ENCODE measurements at regions not wholly inside any gene's neighbourhood (a gene's known extent, or its start where the extent isn't known, plus 50 kb on each side); places are given as distances from the start of the nearest gene placed in this dataset.

- ChIA-PET RAD21 (ENCODE audit: low non-redundant PET in 1 of 2, low total read pairs in 2 of 2, uncharacterized antibody in 2 of 2, unreplicated experiment in 2 of 2) (no interaction called here), CTCF (interaction anchor here (0.6 to 2.6 kb wide), 4 partner anchors 9 to 953 kb away, joined by 3 to 8 read pairs (median 6); no protein-coding TSS in a partner anchor), POLR2A (no interaction called here)
- Histone ChIP-seq H3K36me3 (ENCODE audit: control insufficient read depth in 1 of 2, insufficient read depth in 2 of 2, low read length in 2 of 2) (no peaks in the 10 kb centered on the region), H3K4me2 (ENCODE audit: low read length) (no peak overlapping the region), H3K4me3 (replicated peaks in 1 of 2; ENCODE audit: low read depth in 1 of 2, low read length in 2 of 2) (no peak overlapping the region), H3K27me3 (ENCODE audit: insufficient read depth, low read length) (no peaks in the 10 kb centered on the region), H3K9me2 (ENCODE audit: insufficient read depth) (no peaks in the 10 kb centered on the region), H3K27ac (ENCODE audit: low read depth, low read length) (no peak overlapping the region), H3K9me3 (ENCODE audit: control insufficient read depth in 1 of 2, insufficient read depth in 1 of 2, low read depth in 1 of 2, low read length in 2 of 2) (no peaks in the 10 kb centered on the region), H3K9ac (ENCODE audit: low read length) (no peak overlapping the region), H3K4me1 (ENCODE audit: control insufficient read depth in 1 of 2, insufficient read depth in 2 of 2, low read length in 2 of 2) (no peaks in the 10 kb centered on the region), H2AFZ (ENCODE audit: low read depth, low read length, poor library complexity, severe bottlenecking) (no peak overlapping the region), H3K79me2 (ENCODE audit: insufficient read depth, low read length) (no peaks in the 10 kb centered on the region), H4K20me1 (ENCODE audit: insufficient read depth) (no peaks in the 10 kb centered on the region)
- DNase-seq (ENCODE audit: low read depth, low spot score) (no peak), ATAC-seq (no peak)
- BruUV-seq (replicated peaks) = no TSS peak
- intact Hi-C loops (cut with micrococcal nuclease) = no loop called here
- TF ChIP-seq EZH2 (IDR thresholded peaks at IDR 0.05) (no peak), EGR1 (IDR thresholded peaks at IDR 0.05; ENCODE audit: low read depth) (no peak), RAD21 (IDR thresholded peaks at IDR 0.05; ENCODE audit: low read depth) (no peak), FOSL1 (IDR thresholded peaks at IDR 0.05; ENCODE audit: low read depth) (no peak), TCF7L2 (IDR thresholded peaks at IDR 0.05; ENCODE audit: borderline replicate concordance, extremely low read depth, insufficient read depth, insufficient read length) (no peak), ATF3 (IDR thresholded peaks at IDR 0.05) (no peak), YY1 (IDR thresholded peaks at IDR 0.05; ENCODE audit: extremely low read depth, insufficient replicate concordance, low read depth, low read length) (no peak), POLR2A (IDR thresholded peaks at IDR 0.05; ENCODE audit: borderline replicate concordance, extremely low read depth, insufficient read depth, insufficient read length) (no peak)
Observed at GRCh38 chr13:107202371-107203023, 634.6 kb upstream of the ARGLU1 start.

- CTCF ChIA-PET = no interaction called here
- H3K27ac ChIP-seq (ENCODE audit: low read depth, low read length) = no peak overlapping the region
- no peak overlapping the region for H3K9ac ChIP-seq (ENCODE audit: low read length)
- POLR2A ChIA-PET = no interaction called here
- RAD21 ChIA-PET (ENCODE audit: low non-redundant PET in 1 of 2, low total read pairs in 2 of 2, uncharacterized antibody in 2 of 2, unreplicated experiment in 2 of 2) = no interaction called here
- H3K4me3 ChIP-seq (replicated peaks in 1 of 2; ENCODE audit: low read depth in 1 of 2, low read length in 2 of 2) = no peak overlapping the region
- ATAC-seq = no peak
- no peaks in the 10 kb centered on the region for H4K20me1 ChIP-seq (ENCODE audit: insufficient read depth)
- no peaks in the 10 kb centered on the region for H3K9me2 ChIP-seq (ENCODE audit: insufficient read depth)
- H3K4me2 ChIP-seq (ENCODE audit: low read length) = no peak overlapping the region
- H3K36me3 ChIP-seq (ENCODE audit: control insufficient read depth in 1 of 2, insufficient read depth in 2 of 2, low read length in 2 of 2) = no peaks in the 10 kb centered on the region
- H3K27me3 ChIP-seq (ENCODE audit: insufficient read depth, low read length) = no peaks in the 10 kb centered on the region
- DNase-seq (ENCODE audit: low read depth, low spot score) = no peak
- H3K79me2 ChIP-seq (ENCODE audit: insufficient read depth, low read length) = no peaks in the 10 kb centered on the region
- H3K9me3 ChIP-seq (ENCODE audit: control insufficient read depth in 1 of 2, insufficient read depth in 1 of 2, low read depth in 1 of 2, low read length in 2 of 2) = no peaks in the 10 kb centered on the region
- BruUV-seq (replicated peaks) = no TSS peak
- H2AFZ ChIP-seq (ENCODE audit: low read depth, low read length, poor library complexity, severe bottlenecking) = no peak overlapping the region
- no peaks in the 10 kb centered on the region for H3K4me1 ChIP-seq (ENCODE audit: control insufficient read depth in 1 of 2, insufficient read depth in 2 of 2, low read length in 2 of 2)
- intact Hi-C loops (cut with micrococcal nuclease) = no loop called here
- no peak for TF ChIP-seq POLR2A (IDR thresholded peaks at IDR 0.05; ENCODE audit: borderline replicate concordance, extremely low read depth, insufficient read depth, insufficient read length)
- TF ChIP-seq POLR2AphosphoS5 (IDR thresholded peaks at IDR 0.05; ENCODE audit: low read depth, low read length) = no peak
- TF ChIP-seq ZFX (IDR thresholded peaks at IDR 0.05) = no peak
- no peak for TF ChIP-seq JUND (IDR thresholded peaks at IDR 0.05)
- no peak for TF ChIP-seq ZNF274 (IDR thresholded peaks at IDR 0.05; ENCODE audit: low read depth, low read length)
- no peak for TF ChIP-seq EGR1 (IDR thresholded peaks at IDR 0.05; ENCODE audit: low read depth)
Observed at GRCh38 chr13:107200491-107200890, 632.6 kb upstream of the ARGLU1 start.
